Gastroesophageal sphincter (tissue), 3 donors: ENCODE measurements at regions not wholly inside any gene's neighbourhood (a gene's known extent, or its start where the extent isn't known, plus 50 kb on each side); places are given as distances from the start of the nearest gene placed in this dataset.

Experiments used
- CTCF ChIP-seq, 4 experiments: fragments of 200-600 bp in 2 of 4; fragments of 450-650 bp in 2 of 4; sonication (generic) in 1 of 4; IDR thresholded peaks; one replicate each; pipeline ENCODE4 v1.5.1; 2017 to 2019; ENCODE audit warnings: antibody characterized with exemption in 4 of 4, mild to moderate bottlenecking in 2 of 4, moderate library complexity in 2 of 4
- EP300 ChIP-seq: sonication (generic); formaldehyde crosslinking; IDR thresholded peaks from one replicate; pipeline ENCODE4 v1.6.1; 2017; ENCODE audit warnings: antibody characterized with exemption, mild to moderate bottlenecking

DNA sequence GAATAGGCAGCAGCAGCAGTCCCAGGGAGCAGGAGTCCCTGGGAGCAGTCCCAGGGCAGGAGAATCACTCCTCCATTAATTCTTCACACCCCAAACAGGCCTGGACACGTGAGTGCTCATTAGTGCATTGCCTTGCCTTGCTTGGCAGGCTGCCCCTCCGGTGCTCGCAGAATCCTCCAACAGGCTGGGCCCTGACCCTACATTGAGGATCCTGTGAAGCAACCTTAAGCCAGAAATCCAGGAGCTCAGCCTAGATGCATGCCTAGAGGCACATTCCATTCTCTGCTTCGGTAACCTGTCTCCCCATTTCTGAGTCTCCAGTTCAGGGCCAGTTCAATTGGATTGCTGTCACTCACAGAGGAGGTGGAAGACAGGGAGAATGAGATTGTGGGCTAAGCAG lies 97.4 kb upstream of the LRATD1 start:
- TF ChIP-seq EP300 = no peak
- no peak for TF ChIP-seq CTCF (IDR thresholded peaks at IDR 0.05)
